SU-DHL-6 (cell line): ENCODE measurements at regions not wholly inside any gene's neighbourhood (a gene's known extent, or its start where the extent isn't known, plus 50 kb on each side); places are given as distances from the start of the nearest gene placed in this dataset.

Experiments
- H2AFZ ChIP-seq: fragments of 200-600 bp; sonication (generic); 2 replicates; pipeline ENCODE4 v1.6.1; 2014; ENCODE audit warnings: low read depth, mild to moderate bottlenecking, moderate library complexity, mixed read lengths, antibody characterized with exemption, low read length; ENCODE audit not compliant: severe bottlenecking
- H3F3A ChIP-seq: fragments of 200-600 bp; shearing (Covaris generic); 2 replicates; pipeline ENCODE4 v1.6.0; 2016; ENCODE audit warnings: antibody characterized with exemption, mild to moderate bottlenecking; ENCODE audit not compliant: insufficient read depth
- H3K27ac ChIP-seq: fragments of 200-600 bp; sonication (generic); 2 replicates; pipeline ENCODE4 v1.5.1; 2016; ENCODE audit warnings: low read depth, mild to moderate bottlenecking, low read length, moderate library complexity, mixed read lengths
- H3K27me3 ChIP-seq: fragments of 200-600 bp; sonication (generic), shearing (Covaris generic); 2 replicates; pipeline ENCODE4 v1.6.0; 2014; ENCODE audit warnings: mild to moderate bottlenecking, low read length
- H3K36me3 ChIP-seq: fragments of 200-600 bp; sonication (generic); 2 replicates; pipeline ENCODE4 v1.6.1; 2014; ENCODE audit warnings: mild to moderate bottlenecking, low read length, mixed read lengths
- H3K4me2 ChIP-seq: fragments of 300-600, 200-600 bp; shearing (Covaris generic), sonication (generic); 2 replicates; pipeline ENCODE4 v1.6.0; 2014; ENCODE audit warnings: low read length, low read depth, mild to moderate bottlenecking; ENCODE audit not compliant: poor library complexity, severe bottlenecking
- H3K4me3 ChIP-seq: fragments of 200-600 bp; sonication (generic); 2 replicates; pipeline ENCODE4 v1.5.1; 2014; ENCODE audit warnings: antibody characterized with exemption, low read length, mild to moderate bottlenecking, mixed read lengths; ENCODE audit not compliant: insufficient read depth, poor library complexity, severe bottlenecking
- H3K79me2 ChIP-seq: fragments of 200-600 bp; sonication (generic); 2 replicates; pipeline ENCODE4 v1.6.1; 2014; ENCODE audit warnings: mild to moderate bottlenecking, low read length, moderate library complexity; ENCODE audit not compliant: insufficient read depth
- H3K9ac ChIP-seq: fragments of 200-600 bp; sonication (generic); 2 replicates; pipeline ENCODE4 v1.7.0; 2014; ENCODE audit warnings: mild to moderate bottlenecking, low read length
- H3K9me2 ChIP-seq: fragments of 200-600 bp; sonication (generic); replicated peaks from 2 replicates; pipeline ENCODE4 v1.6.1; 2014; ENCODE audit warnings: low read length; ENCODE audit not compliant: insufficient read depth
- H3K9me3 ChIP-seq: fragments of 200-600 bp; sonication (generic); 2 replicates; pipeline ENCODE4 v1.6.1; 2014; ENCODE audit warnings: low read length, mixed read lengths; ENCODE audit not compliant: insufficient read depth
- H4K20me1 ChIP-seq: fragments of 200-600 bp; sonication (generic); 2 replicates; pipeline ENCODE4 v1.6.1; 2014; ENCODE audit warnings: low read depth, mild to moderate bottlenecking, antibody characterized with exemption, low read length, moderate library complexity, mixed read lengths
- EZH2phosphoT487 ChIP-seq: fragments of 200-600 bp; sonication (generic), shearing (Covaris generic); conservative IDR thresholded peaks from 2 replicates; pipeline ENCODE4 v1.6.1; 2018; ENCODE audit warnings: mild to moderate bottlenecking, antibody characterized with exemption, low read length, moderate library complexity, mixed read lengths
- TF ChIP-seq, protein P1 (sequence below): fragments of 200-600 bp; sonication (generic); IDR thresholded peaks from one replicate; pipeline ENCODE4 v1.5.1; 2017; ENCODE audit warnings: antibody characterized with exemption, mild to moderate bottlenecking, low read length, moderate library complexity; ENCODE audit not compliant: insufficient read depth, poor library complexity, severe bottlenecking

DNA sequence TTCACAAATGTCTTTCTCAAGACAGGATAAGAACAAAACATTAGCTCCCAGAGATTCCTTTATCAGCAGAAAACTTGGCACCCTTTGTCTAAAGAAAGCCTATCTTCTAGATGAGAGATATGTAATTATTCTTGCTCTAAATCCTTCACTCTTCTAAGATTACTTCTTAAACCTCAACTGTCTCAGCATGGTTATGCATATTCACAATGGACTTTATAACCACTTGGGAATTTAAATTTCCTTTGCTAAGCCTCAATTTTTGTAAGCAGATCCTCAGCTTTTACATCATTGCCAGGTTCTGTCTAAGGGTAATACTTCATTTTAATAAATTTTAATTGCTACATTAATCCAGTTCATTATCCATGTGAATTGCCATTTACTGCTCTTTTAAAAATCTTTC is 433.6 kb upstream of the DDI1 start:
- no peak overlapping the region for H3K4me3 ChIP-seq
- H3K36me3 ChIP-seq = no peaks in the 10 kb centered on the region
- H3F3A ChIP-seq = no peaks in the 10 kb centered on the region
- no peak overlapping the region for H2AFZ ChIP-seq
- H3K9ac ChIP-seq = no peak overlapping the region
- H3K9me2 ChIP-seq = no peaks in the 10 kb centered on the region
- H3K27me3 ChIP-seq = no peaks in the 10 kb centered on the region
- H3K79me2 ChIP-seq = no peaks in the 10 kb centered on the region
- H3K9me3 ChIP-seq = no peaks in the 10 kb centered on the region
- H3K27ac ChIP-seq = no peak overlapping the region
- TF ChIP-seq, protein P1, sequence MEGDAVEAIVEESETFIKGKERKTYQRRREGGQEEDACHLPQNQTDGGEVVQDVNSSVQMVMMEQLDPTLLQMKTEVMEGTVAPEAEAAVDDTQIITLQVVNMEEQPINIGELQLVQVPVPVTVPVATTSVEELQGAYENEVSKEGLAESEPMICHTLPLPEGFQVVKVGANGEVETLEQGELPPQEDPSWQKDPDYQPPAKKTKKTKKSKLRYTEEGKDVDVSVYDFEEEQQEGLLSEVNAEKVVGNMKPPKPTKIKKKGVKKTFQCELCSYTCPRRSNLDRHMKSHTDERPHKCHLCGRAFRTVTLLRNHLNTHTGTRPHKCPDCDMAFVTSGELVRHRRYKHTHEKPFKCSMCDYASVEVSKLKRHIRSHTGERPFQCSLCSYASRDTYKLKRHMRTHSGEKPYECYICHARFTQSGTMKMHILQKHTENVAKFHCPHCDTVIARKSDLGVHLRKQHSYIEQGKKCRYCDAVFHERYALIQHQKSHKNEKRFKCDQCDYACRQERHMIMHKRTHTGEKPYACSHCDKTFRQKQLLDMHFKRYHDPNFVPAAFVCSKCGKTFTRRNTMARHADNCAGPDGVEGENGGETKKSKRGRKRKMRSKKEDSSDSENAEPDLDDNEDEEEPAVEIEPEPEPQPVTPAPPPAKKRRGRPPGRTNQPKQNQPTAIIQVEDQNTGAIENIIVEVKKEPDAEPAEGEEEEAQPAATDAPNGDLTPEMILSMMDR = no peak
- no peak for TF ChIP-seq EZH2phosphoT487
- H4K20me1 ChIP-seq = 0 out of 2 replicates have a peak, but pooled peaks cover 5% of the 10 kb centered on the region
- no peak overlapping the region for H3K4me2 ChIP-seq

- Histone ChIP-seq H3K4me2 (no peak overlapping the region), H3K4me3 (no peak overlapping the region), H3K27me3 (no peaks in the 10 kb centered on the region), H3K27ac (no peak overlapping the region), H3K9ac (no peak overlapping the region), H4K20me1 (0 out of 2 replicates have a peak, but pooled peaks cover 5% of the 10 kb centered on the region), H3K36me3 (no peaks in the 10 kb centered on the region), H3K9me3 (no peaks in the 10 kb centered on the region), H2AFZ (no peak overlapping the region), H3K79me2 (no peaks in the 10 kb centered on the region), H3F3A (no peaks in the 10 kb centered on the region), H3K9me2 (no peaks in the 10 kb centered on the region)
- TF ChIP-seq, protein P1 = no peak
- no peak for TF ChIP-seq EZH2phosphoT487
Measured at GRCh38 chr11:103604310-103604709, 432.1 kb upstream of the DDI1 start.

- Histone ChIP-seq H3K79me2 (no peaks in the 10 kb centered on the region), H3K9me3 (no peaks in the 10 kb centered on the region), H4K20me1 (0 out of 2 replicates have a peak, but pooled peaks cover 5% of the 10 kb centered on the region), H3F3A (no peaks in the 10 kb centered on the region), H3K27me3 (no peaks in the 10 kb centered on the region), H3K27ac (no peak overlapping the region), H3K9ac (no peak overlapping the region), H3K4me3 (no peak overlapping the region), H3K4me2 (no peak overlapping the region), H2AFZ (no peak overlapping the region), H3K36me3 (no peaks in the 10 kb centered on the region), H3K9me2 (no peaks in the 10 kb centered on the region)
- TF ChIP-seq EZH2phosphoT487 = no peak
Measured at GRCh38 chr11:103608566-103608965, 427.9 kb upstream of the DDI1 start.

DNA sequence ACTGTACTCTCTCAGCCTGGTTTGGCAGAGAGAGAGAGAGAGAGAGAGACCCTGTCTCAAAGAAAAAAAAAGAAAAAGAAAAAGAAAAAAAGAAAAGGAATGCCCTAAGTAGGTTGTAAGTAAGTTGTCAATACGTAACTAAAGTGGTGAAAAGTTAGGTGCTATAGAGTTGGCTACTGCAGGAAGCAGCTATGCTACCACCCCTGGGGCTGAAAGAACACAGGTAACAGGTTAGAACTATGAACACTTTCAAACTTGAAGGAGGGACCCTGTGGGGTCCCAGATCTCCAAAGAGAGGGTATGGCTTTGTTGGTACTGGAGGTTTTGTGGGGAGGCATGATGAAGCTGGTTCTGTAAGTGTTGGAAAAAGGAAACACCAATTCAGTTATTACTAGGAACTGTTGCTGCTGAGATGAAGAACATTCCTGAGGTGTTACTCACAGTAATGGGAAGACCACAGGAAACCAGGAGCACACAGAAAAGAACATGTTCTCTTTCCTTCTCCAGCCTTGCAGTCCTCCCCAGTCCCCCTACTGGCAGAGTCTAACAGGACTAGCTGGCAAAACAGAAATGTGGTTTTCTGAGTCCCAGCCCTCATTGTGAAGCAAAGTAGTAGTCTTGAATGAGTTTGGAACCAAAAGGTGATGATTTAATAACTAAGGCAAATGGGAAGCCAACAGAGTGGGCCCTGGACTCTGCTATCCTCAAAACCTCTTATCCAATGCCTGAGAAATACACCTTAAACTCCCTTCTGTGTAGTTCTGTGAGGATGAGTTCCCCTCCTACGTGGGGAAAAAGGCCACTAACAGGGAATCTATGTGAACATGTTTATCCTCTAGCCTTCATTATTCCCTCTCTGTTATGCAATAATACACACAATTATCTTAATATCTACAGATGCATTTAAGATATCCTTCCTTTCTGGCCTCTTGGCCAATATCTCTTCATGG is 427.0 kb upstream of the DDI1 start:
- H3K9me2 ChIP-seq = no peaks in the 10 kb centered on the region
- H4K20me1 ChIP-seq = 0 out of 2 replicates have a peak, but pooled peaks cover 5% of the 10 kb centered on the region
- no peak overlapping the region for H3K4me2 ChIP-seq
- no peak overlapping the region for H3K27ac ChIP-seq
- H3K79me2 ChIP-seq = no peaks in the 10 kb centered on the region
- H3K27me3 ChIP-seq = no peaks in the 10 kb centered on the region
- no peak for TF ChIP-seq EZH2phosphoT487
- TF ChIP-seq, protein P1 = no peak
- H3K4me3 ChIP-seq = no peak overlapping the region
- no peak overlapping the region for H2AFZ ChIP-seq
- H3K9ac ChIP-seq = no peak overlapping the region
- no peaks in the 10 kb centered on the region for H3K9me3 ChIP-seq
- H3F3A ChIP-seq = no peaks in the 10 kb centered on the region
- no peaks in the 10 kb centered on the region for H3K36me3 ChIP-seq
